SU-DHL-6 (cell line): ENCODE measurements at regions not wholly inside any gene's neighbourhood (a gene's known extent, or its start where the extent isn't known, plus 50 kb on each side); places are given as distances from the start of the nearest gene placed in this dataset.

Experiments used
- CTCF ChIP-seq: fragments of 200-600 bp; sonication (generic); IDR thresholded peaks from one replicate; pipeline ENCODE4 v1.5.1; 2017; ENCODE audit warnings: antibody characterized with exemption, mild to moderate bottlenecking, low read length, moderate library complexity; ENCODE audit not compliant: insufficient read depth, poor library complexity, severe bottlenecking
- EZH2phosphoT487 ChIP-seq: fragments of 200-600 bp; sonication (generic), shearing (Covaris generic); conservative IDR thresholded peaks from 2 replicates; pipeline ENCODE4 v1.6.1; 2018; ENCODE audit warnings: mild to moderate bottlenecking, antibody characterized with exemption, low read length, moderate library complexity, mixed read lengths

DNA sequence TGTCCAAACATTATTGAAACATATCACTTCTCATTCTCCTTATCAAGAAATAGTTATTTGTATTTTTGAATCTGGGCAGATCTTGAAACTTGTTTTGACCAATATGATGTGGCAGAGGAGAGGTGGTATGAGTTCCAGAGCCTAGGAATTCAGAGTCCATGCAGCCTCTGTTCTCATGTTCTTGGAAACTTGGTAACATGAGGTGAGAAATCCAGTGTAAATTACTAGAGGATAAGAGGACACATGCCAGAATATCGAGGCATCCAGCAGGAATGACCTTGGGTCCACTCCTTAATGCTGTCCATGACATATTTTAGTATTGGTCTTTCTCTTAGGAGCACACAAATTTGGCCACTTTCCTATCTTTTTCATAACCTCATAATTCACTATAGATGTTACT is 1374.6 kb downstream of the FSCB start:
- TF ChIP-seq CTCF = no peak
- no peak for TF ChIP-seq EZH2phosphoT487
